ENCODE measurements at regions not wholly inside any gene's neighbourhood (a gene's known extent, or its start where the extent isn't known, plus 50 kb on each side); places are given as distances from the start of the nearest gene placed in this dataset.

GRCh38 chr15:29600262-29600661 is 222.0 kb downstream of the TJP1 start:
- no peak for DNase-seq

DNA sequence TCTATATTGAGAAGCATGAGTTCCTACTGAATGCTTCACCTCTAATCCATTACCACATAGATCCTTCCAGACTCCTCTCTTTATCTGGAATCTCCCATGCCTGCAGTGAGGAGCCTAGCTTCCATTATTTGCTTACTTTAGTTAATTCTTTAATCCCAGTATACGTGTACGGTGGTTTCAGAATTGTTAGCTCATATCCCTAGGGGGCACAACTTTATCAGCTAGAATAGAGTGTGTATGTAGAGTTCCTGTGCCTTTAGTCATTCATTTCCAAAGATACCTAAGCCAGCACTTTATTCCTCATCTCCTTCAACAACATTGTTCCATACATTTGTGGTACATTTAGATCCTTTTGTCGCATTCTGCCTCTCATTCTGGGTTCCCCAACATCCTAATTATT is 226.0 kb downstream of the TJP1 start:
- peak; percentile 1 for DNase-seq

- DNase-seq = no peak
Observed at GRCh38 chr15:29593629-29594028, 228.6 kb downstream of the TJP1 start.

GRCh38 chr15:29593111-29593510 is 229.2 kb downstream of the TJP1 start:
- no peak for DNase-seq

DNA sequence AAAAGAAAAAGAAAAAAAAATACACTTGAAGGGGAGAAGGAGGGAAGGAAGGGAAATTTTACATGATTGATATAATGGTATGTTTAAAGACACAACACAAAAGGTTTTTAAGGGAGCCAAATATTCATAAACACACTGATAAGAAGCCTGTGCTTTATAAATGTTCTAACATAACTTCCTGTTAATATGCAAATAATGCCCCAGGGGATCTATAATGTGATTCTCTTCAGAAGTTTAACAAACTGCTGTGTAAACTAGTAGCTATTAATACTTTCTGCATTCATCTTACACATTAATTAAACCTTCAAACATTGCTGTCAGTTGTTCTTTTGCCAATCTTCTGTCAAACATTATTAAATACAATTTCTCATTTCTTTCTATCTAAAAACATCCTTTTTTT is 231.6 kb downstream of the TJP1 start:
- no peak for DNase-seq

GRCh38 chr15:29589975-29590374 is 232.3 kb downstream of the TJP1 start:
- no peak for DNase-seq

DNA sequence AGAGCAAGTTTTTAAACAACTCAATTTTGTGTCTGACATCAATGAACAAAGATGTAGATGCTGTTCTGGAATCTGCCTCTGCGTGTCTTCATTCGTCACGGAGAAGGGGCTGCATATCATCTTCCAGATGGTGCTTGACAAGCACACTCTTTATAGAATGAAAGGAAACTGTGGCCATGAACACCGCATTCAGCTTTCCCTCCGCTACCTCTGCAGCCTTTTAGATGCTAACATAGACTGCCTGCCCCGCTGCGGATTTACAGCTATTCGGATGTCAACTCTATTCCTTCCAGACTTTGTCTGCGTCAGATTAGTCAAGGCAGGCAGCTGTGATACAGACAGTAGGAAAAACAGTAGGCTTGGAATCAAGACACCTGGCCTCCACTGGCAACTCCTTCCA is 232.9 kb downstream of the TJP1 start:
- DNase-seq = no peak

- peak; percentile 16 for DNase-seq
Observed at GRCh38 chr15:29573197-29573838, 248.9 kb downstream of the TJP1 start.

- no peak for DNase-seq
Observed at GRCh38 chr15:29571792-29572431, 250.4 kb downstream of the TJP1 start.

DNA sequence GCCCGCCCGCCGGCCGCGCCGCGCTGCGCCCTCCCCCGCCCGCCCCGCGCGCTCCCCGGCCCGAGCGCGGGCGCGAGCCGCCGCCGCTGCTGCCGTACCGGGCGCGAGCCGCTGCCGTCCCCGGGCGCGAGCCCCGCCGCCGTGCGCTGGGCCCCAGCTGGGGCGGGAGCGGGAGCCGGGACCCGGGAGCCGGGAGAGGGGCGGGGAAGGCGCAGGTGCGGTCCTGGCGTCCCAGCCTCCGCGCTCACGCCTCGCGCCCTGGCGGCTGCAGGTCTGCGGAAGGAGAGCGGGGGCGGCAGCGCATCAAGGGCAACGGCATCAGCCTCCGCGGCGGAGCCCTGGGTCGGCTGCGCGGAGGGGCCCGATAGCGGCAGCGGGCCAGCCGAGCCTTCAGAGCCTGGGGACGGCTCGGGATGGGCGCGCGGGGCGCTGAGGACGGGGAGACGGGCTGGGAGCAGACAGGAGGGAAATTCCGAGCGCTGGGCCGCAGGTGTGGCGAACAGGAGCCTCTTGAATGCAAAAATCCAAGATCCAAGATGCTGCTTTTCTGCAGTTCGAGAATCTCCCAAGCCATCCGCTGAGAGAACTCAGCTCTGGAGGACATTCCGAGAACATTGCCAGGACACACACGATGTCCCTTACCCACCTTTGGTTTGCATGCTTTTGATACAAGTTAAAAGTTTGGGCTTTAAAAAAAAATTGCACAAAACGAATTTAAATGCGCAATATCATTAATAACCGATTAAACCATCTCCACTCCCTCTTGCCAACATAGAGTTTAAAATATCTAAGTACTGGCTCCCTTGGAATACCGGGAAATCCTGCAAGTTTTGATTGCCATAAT is 251.1 kb downstream of the TJP1 start:
- DNase-seq = no peak

GRCh38 chr15:29570121-29570947 is 251.9 kb downstream of the TJP1 start:
- DNase-seq = no peak

DNA sequence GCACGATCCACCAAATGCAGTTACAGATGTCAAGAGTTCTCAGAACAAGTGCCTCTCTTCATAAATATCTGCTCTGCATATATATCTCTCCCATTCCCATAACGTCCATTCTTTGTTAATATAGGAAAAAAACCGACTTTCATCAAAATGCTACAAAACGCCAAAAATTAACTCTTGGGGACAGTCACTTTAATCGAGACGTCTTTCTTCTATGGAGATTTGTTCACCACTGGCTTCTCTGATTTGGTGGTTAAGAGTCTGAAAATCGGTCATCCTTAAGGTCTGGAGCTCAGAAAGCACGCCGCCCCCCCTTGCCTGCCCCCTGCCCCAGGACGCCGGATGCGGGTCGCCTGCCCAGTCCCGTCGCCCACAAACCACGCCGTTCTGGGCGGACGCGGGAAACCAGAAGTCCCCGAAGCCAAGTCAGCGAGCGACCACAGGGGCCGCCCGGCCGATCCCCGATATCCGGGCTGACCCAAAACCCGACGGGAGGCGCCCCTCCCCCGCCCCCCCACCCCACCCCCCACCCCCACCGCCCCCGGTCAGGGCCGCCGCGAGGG is 252.7 kb downstream of the TJP1 start:
- no peak for DNase-seq

DNA sequence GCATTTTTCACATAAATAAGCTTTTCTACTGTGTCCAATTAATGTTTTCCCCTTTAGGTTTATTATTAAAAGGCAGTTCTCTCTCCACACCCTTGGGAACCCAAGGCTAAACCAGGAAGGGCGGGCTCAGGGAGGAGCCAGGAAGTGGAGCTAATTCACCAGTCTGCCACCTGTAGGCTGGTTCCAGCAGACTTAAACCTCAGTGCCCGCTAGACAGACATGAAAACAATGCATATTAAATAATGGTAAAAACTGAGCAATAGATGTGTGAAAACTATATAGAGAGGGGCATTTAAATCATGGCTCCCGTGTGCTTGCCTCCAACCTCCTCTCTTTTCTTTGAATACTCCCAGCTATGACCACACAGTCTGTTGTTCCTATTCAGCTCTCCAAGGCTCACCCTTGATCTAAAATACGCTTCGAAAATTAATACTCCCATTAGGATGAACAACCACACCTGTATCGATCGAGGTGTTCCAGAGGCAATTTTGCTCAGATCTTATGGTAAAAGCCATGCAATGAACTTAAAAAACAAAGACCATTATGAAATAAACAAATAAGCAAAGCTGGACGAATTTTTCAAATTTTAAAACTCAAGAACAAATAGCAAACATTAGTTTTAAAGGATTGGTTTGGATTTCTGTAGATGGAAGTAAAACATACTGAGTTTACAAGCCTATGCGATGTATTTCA is 253.3 kb downstream of the TJP1 start:
- DNase-seq = no peak

DNA sequence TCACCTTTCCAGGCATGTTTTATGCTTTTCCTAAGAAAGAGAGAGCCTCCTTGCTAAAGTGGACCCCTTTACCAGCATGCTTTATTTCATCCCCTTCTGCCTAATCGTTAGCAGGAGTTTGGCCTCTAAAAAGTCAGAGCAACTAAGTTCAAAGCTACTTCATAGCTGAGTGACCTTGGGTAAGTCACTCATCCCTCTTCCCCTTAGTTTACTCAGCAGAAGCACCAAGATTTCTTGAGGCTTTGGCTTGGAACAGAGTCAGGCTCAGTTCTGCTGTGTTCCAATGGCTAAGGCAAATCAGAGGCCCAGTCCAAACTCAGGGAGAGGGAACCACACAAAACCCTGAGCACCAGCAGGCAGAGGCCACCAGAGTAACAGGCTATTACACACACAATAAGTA is 254.9 kb downstream of the TJP1 start:
- DNase-seq = no peak

DNA sequence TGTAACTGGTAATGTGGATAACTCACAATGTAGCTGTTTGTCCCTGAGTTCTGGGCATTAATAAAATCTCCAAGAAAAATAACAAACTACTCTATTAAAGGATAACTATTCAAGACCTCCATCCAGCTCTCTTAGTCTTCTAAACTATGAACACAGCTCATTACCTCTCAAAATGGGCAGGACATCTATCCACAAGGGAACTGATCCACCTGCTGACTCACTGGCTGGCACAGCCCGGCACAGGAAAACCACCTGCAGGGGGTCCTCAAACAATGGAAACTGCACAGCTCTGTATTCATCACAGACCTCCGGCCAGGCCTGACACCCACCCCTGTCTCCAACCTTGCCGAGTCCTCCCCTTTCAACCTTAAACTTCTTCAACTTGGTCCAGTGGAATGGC is 255.4 kb downstream of the TJP1 start:
- DNase-seq = no peak

- no peak for DNase-seq
Observed at GRCh38 chr15:29563112-29563511, 259.2 kb downstream of the TJP1 start.

DNA sequence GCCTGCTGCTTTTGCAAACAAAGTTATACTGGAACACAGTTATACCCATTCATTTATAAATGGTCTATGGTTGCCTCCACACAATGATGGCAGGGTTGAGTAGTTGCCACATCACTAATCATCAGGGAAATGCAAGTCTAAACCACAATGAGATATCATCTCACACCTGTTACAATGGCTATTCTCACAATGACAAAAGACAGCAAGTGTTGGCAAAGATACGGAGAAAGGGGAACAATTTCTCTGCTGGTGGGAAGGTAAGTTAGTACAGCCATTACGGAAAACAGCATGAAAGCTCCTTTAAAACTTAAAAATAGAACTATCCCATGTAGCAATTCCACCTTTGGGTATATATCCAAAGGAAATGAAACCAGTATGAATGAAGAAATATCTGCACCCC is 261.4 kb downstream of the TJP1 start:
- no peak for DNase-seq

- no peak for DNase-seq
Observed at GRCh38 chr15:29558261-29558660, 264.0 kb downstream of the TJP1 start.

GRCh38 chr15:29557171-29557570 is 265.1 kb downstream of the TJP1 start:
- no peak for DNase-seq

- no peak for DNase-seq
Observed at GRCh38 chr15:29556380-29556779, 265.9 kb downstream of the TJP1 start.

GRCh38 chr15:29554531-29554930 is 267.7 kb downstream of the TJP1 start:
- no peak for DNase-seq

DNA sequence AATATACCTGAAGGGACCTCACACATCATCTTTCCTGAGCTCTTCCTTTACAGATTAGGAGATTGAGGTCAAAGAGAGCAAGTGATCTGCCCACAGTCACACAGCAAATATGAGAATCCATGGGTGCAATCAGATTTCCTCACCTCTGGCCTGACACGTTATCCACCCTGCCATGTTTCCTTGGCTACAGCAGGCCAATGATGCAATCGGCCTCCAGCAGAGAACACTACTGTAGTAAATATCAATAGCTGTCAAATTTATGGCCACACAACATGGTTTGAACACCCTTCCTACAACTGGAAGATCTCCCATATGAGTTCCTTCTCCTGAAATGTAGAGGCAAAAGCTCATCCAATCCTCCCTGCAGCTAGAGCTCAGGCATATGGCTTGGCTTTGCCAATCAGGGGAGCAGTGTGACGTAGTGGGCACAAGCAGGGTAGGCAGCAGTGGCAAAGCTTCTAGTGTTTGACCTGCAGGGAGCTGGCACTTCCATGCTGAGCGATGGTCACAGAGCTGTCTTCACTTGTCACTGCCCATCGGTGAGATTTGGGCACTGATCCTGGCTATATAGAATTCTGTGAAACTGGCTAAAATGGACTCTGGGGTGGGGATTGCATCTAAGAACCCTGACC is 271.3 kb downstream of the TJP1 start:
- DNase-seq = no peak
